Right forelimb (tissue), 1 donor: ENCODE measurements at regions not wholly inside any gene's neighbourhood (a gene's known extent, or its start where the extent isn't known, plus 50 kb on each side); places are given as distances from the start of the nearest gene placed in this dataset.
"Not testable (repeated sequence)": the region's sequence is repeated elsewhere in the genome, so short reads cannot be mapped to it uniquely, and the experiment has no call there.

Source experiments
- DNase-seq: peaks from one replicate; pipeline ENCODE4 v3.0.0-alpha.2; 2018

DNA sequence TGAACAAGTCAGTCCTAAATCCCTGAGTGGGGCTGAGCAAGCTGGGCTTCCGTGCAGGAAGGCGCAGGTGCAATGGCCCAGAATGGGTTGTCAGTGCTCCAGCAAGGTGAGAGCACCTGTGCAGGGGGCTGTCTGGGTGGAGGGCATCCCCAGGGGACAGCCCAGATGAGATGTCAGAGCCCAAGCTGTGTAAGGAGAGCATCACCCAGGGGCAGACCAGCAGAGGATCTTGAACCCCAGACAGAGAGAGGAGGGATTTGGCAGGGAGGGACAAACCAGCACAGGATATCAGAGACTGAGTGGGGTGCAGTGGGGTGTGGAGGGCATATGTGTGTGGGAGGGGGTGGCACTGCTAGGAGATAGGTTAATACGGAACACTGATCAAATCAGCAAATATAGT is 114.9 kb upstream of the TMEM45B start:
- DNase-seq: no peak

DNA sequence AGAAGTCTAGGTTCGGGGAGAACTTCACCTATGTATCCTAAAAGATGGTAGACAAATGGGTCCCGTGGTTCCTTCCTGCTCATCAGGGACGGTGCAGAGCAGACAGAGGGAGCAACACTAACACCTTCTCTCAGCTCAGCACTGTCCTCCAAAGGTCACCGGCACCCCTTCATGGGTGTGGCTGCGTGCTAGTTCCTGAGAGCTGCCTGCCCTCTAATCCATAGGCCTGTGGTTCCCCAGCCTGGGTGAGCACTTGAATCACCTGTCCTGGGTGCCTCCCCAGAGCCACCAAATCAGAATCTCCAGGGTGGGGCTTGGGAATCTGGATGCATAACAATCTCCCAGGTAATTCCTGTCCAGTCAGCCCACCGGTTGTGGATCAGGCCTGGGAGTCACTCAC is 113.9 kb upstream of the TMEM45B start:
- no peak for DNase-seq

DNA sequence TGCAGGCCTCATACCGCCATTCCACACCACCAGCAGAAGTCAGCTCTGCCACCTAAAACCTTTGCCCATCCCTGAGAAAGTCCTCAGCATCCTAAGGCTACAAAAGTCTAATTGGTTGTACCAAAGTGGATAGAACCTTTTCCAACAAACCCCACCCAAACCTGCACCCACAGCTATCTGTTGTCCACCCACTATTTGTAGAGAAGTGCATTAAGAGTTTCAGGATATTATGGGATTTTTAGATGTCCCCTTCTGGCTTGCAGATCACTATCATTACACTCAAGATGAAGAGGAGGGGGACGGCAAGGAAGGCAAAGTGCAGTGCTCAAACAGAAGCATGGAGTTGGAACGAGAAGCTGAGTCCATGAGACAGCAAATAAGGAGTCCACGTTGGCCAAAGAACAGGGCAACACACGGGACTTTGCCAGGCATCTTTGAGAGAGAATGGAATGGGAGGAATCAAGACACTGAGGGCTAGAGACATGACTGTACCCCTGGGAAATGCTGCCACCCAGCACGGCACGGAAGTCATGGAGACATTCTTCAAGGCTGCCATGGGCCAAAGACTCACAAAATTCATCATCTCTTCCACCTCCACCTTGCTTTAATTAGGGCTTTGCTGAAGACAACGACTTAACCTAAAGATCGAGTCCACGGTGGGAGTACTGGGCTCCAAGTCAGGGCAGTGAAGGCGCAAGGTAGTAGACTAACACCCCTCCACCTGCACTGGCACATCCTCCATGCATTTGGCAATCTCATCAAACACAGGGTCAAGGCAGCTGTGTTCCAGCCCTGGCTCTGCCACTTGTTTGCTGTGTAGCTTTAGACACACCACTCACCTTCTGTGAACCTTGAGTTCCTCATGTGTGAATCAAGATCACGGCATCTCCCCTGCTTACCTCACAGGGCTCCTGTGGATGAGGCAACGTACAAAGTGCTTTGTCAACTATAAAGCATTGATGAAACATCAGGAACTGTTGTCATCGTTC is 112.9 kb upstream of the TMEM45B start:
- no peak for DNase-seq

DNA sequence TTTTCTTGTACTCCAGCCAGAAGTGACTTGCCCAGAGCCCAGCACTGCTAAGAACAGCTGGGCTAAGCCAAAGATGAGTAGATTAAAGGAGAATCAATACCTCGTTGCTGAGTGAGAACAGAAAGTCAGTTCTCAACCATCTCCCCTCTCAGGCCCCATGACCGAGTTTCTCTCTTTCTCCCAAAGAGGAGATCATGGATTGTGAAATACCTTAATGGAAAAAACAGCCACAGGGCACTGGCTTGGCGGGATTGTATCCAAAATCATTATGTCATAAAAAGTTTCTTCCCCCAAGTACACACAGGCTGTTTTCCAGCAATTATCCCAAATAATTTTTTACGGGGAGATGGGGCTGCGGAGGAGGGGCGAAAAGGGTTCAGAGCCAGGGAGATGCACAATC is 111.8 kb upstream of the TMEM45B start:
- no peak for DNase-seq

DNA sequence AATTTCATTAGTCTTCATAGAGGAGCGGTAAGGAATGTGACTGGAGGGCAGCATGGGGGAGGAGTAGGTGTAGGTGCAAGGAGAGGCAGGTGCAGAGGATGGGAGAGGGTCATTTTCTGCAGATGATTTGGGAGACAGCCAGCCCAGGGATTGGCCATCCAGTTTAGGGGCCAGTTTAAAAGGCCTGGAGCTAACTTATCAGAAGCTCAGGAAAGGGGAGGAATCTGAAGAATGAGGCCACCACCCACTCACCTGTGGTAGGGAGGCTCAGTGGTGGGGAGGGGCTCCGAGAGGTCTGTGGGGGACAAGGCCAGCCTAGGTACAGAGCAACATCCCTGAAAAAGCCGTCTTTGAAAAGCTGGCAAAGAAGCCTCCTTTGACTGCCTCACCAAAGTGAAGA is 110.8 kb upstream of the TMEM45B start:
- DNase-seq: no peak

DNA sequence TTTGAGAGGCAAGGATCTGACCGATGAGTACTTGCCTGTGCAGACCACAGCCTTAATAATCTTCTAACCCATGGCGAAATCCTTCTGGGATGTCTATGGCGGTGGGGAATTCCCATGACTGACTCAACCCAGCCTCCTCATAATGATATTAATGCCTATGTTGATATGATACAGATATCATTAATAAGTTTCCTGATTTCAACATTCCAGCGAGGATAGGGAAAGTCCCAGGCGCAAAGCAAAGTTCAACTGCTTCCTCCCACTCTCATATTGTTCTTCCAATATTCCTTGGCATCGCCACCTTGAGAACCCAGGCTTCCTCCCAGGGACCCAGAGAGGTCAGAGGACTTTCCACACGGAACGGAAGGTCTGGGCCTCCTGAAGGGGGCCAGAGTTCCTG is 110.3 kb upstream of the TMEM45B start:
- no peak for DNase-seq

DNA sequence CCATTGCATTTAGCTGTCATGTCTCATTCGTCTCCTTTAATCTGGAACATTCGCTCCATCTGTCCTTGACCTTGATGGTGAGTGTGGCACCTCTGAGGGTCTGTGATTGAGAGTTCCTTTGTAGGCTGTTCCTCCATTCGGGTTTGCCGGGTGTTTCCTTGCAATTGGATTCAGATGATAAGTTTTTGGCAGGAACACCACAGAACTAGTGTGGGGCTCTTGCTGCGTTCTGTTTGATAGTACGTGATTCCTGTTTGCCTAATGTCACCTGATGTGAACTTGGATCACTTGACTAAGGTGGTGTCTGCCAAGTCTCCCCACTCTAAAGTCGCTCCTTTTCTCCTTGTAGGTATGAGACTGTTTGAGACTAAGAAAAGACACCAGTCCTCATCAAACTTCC is 109.7 kb upstream of the TMEM45B start:
- no peak for DNase-seq

DNA sequence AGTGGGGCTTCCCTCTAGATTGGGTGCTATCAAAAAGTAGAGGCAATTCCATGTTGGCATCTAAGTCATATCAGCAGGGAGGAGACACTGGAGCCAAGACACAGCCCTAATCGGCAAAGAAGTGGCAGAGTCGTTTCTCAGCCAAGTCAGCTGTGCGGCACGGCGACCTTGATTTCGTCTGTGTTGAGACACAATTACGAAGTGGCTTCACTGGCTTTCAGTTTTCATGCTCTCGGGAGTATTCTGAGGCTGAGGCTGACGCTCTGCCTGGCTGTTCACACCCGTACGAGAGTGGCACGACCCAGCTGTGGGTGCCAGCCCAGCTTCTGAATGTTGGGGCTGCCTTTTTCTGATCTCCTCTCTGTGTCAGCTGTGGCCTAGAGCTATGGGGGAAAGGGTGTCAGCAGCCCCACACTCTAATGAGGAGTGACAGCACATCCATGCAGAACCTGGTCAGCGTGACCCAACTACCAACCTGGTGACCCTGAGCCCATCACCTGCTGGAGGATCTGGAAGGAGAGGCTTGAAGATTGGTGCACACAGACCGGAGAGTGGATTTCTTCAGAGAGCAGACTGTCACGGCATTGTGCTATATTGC is 105.7 kb upstream of the TMEM45B start:
- no peak for DNase-seq

DNA sequence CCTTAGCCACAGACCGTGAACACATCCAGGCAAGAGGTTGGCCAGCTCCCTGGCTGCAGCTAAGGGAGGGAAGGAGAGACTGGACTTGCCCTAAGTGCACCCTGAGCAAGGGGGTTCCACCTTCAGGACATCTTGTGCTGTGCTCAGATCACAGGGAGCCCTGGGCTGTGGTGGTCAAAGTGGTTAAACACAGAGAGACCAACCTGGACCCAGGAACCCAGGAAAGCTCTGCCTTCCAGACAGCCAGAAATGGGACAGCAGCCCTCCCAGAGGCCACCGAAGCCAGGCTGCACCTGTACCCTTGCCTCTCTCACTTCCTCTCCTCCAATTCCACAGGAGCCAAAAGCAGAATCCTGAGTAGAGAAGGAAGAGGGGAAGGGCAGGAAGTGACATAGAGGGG is 105.2 kb upstream of the TMEM45B start:
- no peak for DNase-seq

DNA sequence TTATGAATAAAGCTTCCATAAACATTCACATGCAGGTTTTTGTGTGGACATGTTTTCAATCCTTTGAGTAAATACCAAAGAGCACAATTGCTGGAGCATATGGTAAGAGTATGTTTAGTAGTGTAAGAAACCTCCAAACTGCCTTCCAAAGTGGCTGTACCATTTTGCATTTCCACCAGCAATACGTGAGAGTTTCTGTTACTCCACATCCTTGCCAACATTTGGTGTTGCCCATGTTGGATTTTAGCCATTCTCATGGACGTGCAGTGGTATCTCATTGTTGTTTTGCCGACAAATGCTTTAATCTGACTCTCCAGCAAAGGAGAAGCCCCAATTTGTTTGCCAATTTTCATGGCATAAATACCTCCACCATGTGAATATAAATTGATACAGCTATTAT is 103.9 kb upstream of the TMEM45B start:
- no peak for DNase-seq

DNA sequence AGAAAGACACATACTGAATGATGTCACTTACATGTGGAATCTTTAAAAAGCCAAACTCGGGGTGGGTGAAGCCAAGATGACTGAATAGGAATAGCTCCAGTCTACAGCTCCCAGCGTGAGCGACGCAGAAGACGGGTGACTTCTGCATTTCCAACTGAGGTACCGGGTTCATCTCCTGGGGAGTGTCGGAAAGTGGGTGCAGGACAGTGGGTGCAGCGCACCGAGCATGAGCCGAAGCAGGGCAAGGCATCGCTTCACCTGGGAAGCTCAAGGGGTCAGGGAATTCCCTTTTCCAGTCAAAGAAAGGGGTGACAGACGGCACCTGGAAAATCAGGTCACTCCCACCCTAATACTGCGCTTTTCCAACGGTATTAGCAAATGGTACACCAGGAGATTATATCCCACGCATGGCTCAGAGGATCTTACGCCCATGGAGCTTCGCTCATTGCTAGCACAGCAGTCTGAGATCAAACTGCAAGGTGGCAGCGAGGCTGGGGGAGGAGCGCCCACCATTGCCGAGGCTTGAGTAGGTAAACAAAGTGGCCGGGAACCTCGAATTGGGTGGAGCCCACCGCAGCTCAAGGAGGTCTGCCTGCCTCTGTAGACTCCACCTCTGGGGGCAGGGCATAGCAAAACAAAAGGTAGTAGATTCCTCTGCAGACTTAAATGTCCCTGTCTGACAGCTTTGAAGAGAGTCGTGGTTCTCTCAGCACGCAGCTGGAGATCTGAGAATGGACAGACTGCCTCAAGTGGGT is 103.0 kb upstream of the TMEM45B start:
- DNase-seq: not testable (repeated sequence)

DNA sequence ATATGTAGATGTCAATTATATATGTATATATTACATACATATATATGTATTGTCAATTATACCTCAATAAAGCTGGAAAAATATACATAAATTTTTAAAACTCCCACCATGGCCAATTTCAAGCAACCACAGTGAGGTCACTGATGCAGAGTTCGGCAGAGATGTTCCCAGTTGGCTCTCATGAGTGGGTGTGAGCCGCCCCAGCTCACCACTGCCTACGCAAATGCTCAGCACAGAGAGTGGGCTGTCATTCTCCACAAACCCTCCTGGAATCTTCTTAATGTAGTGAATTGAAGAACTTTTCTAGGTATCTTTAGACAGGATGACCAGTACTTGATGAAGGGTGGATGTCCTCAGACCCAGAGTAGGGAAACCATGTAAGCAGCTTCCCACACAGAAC is 96.6 kb upstream of the TMEM45B start:
- DNase-seq: no peak

DNA sequence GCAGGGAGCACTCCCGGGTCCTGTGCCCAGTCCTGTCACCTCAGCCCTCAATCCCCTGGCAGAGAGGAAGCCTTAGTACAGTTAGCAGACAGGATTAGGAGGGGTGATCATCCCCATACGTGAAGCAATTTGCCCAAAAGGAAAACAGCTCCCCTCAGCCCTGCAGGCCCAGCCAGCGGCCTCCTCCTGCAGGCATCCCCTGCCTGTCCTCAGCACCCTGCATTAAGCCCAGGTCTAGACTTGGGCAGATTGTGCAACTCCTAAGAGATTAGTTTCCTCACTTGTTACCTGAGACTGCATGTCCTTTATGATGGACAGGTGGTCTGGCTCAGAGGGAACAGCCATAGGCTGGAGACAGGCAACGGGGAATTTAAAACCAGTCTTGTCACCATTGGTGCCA is 95.5 kb upstream of the TMEM45B start:
- DNase-seq: no peak

DNA sequence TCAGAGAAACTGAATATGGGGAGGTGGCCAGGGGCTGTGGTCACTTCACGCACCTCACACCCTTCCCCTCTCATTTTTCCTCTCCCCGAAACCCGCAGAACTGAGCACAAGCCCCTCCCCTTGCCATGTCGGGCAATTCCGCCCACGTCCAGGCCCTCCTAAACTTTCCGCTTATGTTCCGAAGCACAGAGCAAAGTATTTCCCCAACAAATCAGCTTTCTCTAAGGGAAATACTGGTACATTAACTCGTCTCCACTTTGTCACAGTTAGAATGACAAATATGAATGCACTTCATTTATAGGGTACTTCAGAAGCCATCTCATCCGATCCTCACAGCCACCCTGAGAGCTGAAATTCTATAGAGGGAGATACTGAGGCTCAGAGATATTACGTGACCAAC is 94.7 kb upstream of the TMEM45B start:
- no peak for DNase-seq

DNA sequence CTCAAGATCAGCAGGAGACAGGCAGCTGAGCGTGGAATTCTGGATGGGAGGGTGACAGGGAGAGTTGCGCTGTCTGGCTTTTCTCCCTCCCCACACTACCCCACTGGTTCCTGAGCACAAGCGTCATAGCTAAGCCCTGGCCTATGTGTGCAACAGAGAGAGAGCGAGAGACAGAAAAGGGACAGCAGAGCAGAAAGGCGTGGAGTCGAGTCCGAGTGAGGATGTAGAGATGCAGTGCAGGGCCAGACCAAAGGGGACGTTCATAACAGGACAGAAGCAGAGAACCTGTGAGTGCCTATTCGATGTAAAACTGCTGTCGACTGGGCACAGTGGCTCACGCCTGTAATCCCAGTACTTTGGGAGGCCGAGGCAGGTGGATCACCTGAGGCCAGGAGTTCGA is 94.0 kb upstream of the TMEM45B start:
- DNase-seq: no peak

DNA sequence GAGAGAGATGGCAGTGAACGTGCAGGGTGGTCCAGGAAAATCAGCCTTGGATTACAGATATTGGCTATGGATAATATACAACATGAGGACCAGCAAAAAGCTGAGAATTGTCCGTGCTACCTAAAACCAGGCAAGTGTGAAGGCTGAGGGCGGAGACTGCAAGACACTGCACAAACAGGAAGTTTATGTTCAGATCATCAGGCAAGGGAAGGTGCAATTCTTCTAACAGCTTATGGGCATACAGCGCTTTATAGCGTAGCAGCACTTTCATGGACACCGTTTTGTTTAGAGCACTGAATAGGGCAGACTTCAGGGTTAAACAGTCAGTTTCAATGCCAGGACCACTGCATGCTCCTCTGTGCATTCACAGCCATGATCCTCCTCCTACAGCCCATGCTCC is 93.1 kb upstream of the TMEM45B start:
- no peak for DNase-seq

DNA sequence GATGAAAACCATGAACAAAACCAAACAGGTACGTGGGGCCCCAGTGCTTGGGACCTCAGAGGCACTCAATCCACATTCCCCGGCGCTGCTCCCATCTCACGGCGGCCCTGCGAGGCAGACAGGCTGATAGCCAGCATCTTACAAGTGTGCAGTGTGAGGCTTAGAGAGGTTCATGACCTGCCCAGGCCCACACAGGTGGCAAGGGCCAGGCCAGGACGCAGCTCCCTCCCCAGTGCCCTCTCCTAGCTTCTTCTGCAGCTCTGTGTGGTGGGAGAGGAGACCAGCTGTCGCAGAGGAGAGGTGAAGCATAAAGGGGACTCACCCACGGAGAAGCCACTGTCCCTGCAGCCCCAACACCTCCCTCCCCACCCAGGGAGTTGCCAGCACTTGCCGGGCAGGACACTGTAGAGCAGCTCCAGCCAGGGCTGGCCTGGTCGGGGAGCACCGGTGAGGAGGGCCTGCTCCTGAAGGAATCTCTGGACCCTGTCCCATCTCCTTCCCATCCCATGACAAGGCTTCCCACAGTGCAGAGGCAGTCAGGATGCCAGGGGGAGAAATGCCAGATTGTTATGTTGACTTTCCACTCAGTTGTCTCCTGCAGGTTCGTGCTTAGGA is 92.4 kb upstream of the TMEM45B start:
- DNase-seq: no peak

DNA sequence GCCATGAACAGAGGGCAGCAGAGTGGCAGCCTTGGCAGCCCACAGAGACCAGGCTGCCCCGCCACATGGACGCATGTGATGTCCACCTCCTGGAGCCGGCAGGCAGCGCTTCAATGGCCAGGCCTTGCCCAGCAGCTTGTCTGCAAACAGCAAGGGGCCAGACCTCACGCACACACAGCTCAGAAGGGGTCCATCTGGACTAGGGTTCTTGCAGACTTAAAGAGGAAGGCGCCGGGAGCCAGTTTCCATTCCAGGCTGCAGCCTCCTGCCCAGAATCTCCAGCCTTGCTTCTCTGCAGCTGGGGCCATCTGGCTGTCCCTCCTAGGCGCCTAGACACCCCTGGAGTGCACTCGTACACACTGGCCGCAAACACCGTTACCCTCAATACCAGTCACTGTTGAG is 91.9 kb upstream of the TMEM45B start:
- no peak for DNase-seq

DNA sequence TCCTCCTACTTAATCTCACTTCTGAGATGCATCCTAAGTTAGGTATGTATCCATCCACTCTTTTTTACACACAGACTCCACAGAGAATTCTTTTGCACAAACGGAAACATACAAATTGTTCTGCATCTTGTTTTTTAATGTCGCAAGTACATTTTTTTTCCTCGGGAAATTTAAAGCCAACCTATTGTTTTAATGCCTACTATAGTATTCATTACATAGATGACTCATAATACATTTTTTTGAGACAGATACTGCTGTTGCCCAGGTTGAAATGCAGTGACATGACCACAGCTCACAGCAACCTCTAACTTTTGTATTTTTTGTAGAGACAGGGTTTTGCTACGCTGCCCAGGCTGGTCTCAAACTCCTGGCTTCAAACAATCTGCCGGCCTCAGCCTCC is 90.8 kb upstream of the TMEM45B start:
- no peak for DNase-seq

DNA sequence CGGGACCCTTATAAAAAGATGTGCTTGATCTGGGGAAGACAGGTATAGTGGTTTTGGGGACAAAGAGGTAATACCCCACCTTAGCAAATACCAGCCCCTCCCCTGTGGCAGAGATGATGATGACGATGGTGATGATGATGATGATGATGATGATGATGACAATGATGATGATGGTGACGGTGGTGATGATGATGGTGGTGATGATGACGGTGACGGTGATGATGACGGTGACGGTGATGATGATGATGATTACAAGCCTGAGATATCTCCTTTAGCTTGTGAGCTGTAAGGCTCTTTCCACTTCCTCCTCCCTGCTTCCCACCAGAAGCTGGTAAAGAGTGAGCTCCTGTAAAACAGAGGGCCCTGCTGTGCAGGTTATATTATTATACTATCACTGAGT is 89.5 kb upstream of the TMEM45B start:
- no peak for DNase-seq

DNA sequence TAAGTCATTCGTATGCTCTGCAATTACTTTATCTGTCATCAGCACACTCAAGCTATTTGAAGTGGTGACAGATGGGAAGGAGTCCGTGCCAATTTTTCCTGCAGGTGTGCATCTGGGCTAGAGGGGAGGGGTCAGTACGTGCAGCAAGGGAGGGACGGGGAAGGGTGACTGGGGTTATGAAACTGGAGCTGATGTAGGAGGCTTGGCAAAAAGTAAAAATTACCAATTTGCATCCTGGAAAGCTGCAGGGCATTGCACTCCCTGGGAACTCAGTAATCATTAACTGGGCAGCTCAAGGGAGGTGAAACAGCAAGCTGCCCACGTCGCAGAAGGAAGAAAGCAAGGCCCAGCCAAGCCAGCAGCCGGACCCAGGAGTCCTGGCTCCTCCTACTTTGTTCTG is 87.1 kb upstream of the TMEM45B start:
- DNase-seq: no peak

DNA sequence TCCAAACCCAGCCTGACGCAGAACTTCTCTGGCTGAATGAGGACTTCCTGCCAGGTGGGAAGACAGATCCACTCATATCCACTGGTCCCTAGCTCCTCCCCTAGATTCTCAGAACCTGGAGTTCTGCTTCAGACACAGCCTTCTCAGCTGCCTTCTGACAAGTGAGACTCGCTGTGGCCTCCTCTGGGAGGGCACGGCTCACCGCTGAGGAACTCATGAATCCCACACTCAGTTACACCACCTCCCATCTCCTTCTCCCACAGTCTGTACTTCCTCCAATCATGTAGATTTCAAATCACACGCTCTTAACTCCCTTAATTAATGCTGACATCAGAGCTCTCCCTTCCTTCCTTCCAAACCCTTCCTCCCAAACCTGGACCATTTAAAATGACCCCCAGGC is 86.4 kb upstream of the TMEM45B start:
- DNase-seq: no peak

DNA sequence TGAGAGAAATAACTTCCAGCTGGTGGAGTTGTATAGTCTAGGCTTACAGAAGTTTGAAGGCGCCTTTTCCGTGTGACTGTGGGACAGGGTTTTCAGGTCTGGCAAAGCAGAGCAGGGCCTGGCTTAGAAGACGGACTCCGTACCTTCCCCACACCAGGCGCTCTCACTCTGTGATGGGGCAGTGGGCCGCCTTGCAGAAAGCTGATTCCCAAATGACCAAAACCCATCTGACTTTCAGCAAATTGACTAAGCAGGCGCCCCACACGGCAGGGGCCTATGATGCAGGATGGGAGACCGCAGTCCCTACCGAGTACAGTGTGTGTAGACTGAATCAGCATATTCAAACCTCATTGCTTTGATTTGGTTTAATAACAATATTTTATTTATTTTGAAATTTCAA is 85.8 kb upstream of the TMEM45B start:
- DNase-seq: no peak
